IPS-20b (cell line): ENCODE measurements at regions not wholly inside any gene's neighbourhood (a gene's known extent, or its start where the extent isn't known, plus 50 kb on each side); places are given as distances from the start of the nearest gene placed in this dataset.

Experiments
- H3K27ac ChIP-seq: one replicate; pipeline ENCODE4 v1.5.1; 2013; ENCODE audit warnings: low read length
- H3K27me3 ChIP-seq: 2 replicates; pipeline ENCODE4 v1.6.1; 2013; ENCODE audit warnings: mild to moderate bottlenecking, low read length, inconsistent platforms; ENCODE audit not compliant: insufficient read depth
- H3K36me3 ChIP-seq: 2 replicates; pipeline ENCODE4 v1.6.1; 2013; ENCODE audit warnings: low read depth, mild to moderate bottlenecking, inconsistent platforms, low read length, moderate library complexity; ENCODE audit not compliant: insufficient read depth
- H3K4me1 ChIP-seq: 2 replicates; pipeline ENCODE4 v1.6.1; 2013; ENCODE audit warnings: mild to moderate bottlenecking, control low read depth, inconsistent platforms, low read length, moderate library complexity; ENCODE audit not compliant: insufficient read depth
- H3K4me3 ChIP-seq: 2 replicates; pipeline ENCODE4 v1.5.1; 2013; ENCODE audit warnings: mild to moderate bottlenecking, low read length, inconsistent platforms
- H3K9ac ChIP-seq: 2 replicates; pipeline ENCODE4 v1.6.1; 2013; ENCODE audit warnings: low read depth, mild to moderate bottlenecking, inconsistent platforms, low read length, moderate library complexity
- H3K9me3 ChIP-seq: 2 replicates; pipeline ENCODE4 v1.6.1; 2013; ENCODE audit warnings: mild to moderate bottlenecking, low read depth, low read length, inconsistent platforms; ENCODE audit not compliant: insufficient read depth

GRCh38 chr18:61724532-61724931 is 168.3 kb downstream of the RNF152 start:
- Histone ChIP-seq H3K36me3 (no peaks in the 10 kb centered on the region), H3K4me1 (peaks cover 7% of the 10 kb centered on the region; the same call in 1 of the 2 replicates), H3K27me3 (no peaks in the 10 kb centered on the region), H3K9me3 (no peaks in the 10 kb centered on the region), H3K27ac (no peak overlapping the region), H3K9ac (no peak overlapping the region), H3K4me3 (no peak overlapping the region)

- Histone ChIP-seq H3K4me3 (no peak overlapping the region), H3K27ac (no peak overlapping the region), H3K36me3 (no peaks in the 10 kb centered on the region), H3K4me1 (peaks cover 14% of the 10 kb centered on the region; the same call in 1 of the 2 replicates), H3K9me3 (no peaks in the 10 kb centered on the region), H3K9ac (no peak overlapping the region), H3K27me3 (no peaks in the 10 kb centered on the region)
Measured at GRCh38 chr18:61722247-61722646, 170.6 kb downstream of the RNF152 start.

DNA sequence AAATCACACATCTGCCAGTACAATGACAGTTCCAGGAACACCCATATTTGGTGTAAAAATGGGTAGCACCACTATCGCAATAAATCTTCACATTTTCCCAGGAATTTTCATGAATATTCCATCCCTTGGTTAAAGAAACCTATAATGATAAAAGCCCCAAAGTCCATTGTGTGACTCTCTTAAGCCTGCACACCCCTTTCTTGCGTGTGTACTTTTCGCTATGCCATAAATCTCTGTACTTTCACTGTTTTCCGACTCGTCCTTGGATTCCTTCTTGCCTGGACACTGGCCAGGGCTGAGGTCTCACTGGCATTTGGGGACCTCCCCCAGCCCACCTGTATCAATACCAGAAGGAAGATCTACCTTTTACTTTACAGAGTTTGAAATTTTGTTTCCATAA is 172.3 kb downstream of the RNF152 start:
- H3K36me3 ChIP-seq = no peaks in the 10 kb centered on the region
- H3K9me3 ChIP-seq = no peaks in the 10 kb centered on the region
- H3K9ac ChIP-seq = no peak overlapping the region
- peaks cover 14% of the 10 kb centered on the region; the same call in 1 of the 2 replicates for H3K4me1 ChIP-seq
- H3K4me3 ChIP-seq = no peak overlapping the region
- H3K27ac ChIP-seq = no peak overlapping the region
- H3K27me3 ChIP-seq = no peaks in the 10 kb centered on the region

DNA sequence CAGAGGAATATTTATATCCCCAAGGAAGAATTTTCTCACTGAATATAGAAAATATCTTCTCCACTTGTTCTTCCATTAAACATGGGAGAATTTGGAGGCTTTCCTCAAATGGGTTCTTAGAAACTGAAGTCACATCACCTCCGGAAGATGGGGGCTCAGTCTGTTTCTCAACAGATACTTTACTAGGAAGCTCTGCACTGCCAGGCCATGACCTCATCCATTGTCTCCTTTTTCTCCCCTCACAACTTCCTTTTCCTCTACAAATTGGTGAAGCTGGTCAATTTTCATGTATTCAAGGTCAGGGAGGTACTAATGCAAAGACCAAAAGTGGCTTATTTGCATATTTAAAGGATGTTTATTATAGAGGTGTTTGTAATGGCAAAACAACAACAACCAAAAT is 173.1 kb downstream of the RNF152 start:
- Histone ChIP-seq H3K9me3 (no peaks in the 10 kb centered on the region), H3K36me3 (no peaks in the 10 kb centered on the region), H3K27me3 (no peaks in the 10 kb centered on the region), H3K4me1 (peaks cover 14% of the 10 kb centered on the region; the same call in 1 of the 2 replicates), H3K27ac (peak overlapping the region; percentile 17), H3K9ac (0 out of 2 replicates have a peak overlapping the region, but pooled peaks have one; percentile 4), H3K4me3 (no peak overlapping the region)

DNA sequence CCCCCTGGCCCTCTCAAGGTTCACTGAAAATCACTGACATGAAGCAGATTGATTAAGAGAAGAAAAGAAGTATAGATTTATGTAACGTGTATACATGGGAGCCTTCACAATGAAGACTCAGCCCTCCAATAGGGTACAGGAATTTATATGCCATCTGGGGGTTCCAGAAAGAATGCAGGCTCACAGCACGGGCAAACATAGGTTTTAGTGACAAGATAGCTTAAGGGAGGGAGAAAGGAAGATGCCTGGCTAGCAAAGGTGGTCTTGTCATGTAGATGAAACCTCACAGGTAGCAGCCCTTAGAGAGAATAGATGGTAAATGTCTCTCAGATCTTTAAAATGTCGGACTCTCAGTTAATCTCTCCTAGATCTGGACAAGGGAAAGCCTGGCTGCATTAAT is 173.9 kb downstream of the RNF152 start:
- Histone ChIP-seq H3K27me3 (no peaks in the 10 kb centered on the region), H3K4me3 (no peak overlapping the region), H3K4me1 (peaks cover 14% of the 10 kb centered on the region; the same call in 1 of the 2 replicates), H3K9ac (no peak overlapping the region), H3K27ac (peak overlapping the region; percentile 17), H3K9me3 (no peaks in the 10 kb centered on the region), H3K36me3 (no peaks in the 10 kb centered on the region)

GRCh38 chr18:61714421-61714820 is 178.4 kb downstream of the RNF152 start:
- no peak overlapping the region for H3K27ac ChIP-seq
- no peaks in the 10 kb centered on the region for H3K36me3 ChIP-seq
- H3K4me1 ChIP-seq = peaks cover 7% of the 10 kb centered on the region; the same call in 1 of the 2 replicates

GRCh38 chr18:61713502-61713901 is 179.3 kb downstream of the RNF152 start:
- Histone ChIP-seq H3K27ac (no peak overlapping the region), H3K4me3 (no peak overlapping the region), H3K27me3 (no peaks in the 10 kb centered on the region), H3K9me3 (no peaks in the 10 kb centered on the region), H3K36me3 (no peaks in the 10 kb centered on the region), H3K9ac (no peak overlapping the region), H3K4me1 (no peaks in the 10 kb centered on the region)

More at GRCh38 chr18:61714421-61714820, 178.4 kb downstream of the RNF152 start:
- H3K9me3 ChIP-seq = no peaks in the 10 kb centered on the region
- H3K27me3 ChIP-seq = no peaks in the 10 kb centered on the region
- no peak overlapping the region for H3K4me3 ChIP-seq
- no peak overlapping the region for H3K9ac ChIP-seq

GRCh38 chr18:61710082-61710620 is 182.7 kb downstream of the RNF152 start:
- no peak overlapping the region for H3K9ac ChIP-seq
- H3K27me3 ChIP-seq = no peaks in the 10 kb centered on the region
- no peaks in the 10 kb centered on the region for H3K9me3 ChIP-seq
- no peaks in the 10 kb centered on the region for H3K4me1 ChIP-seq
- no peak overlapping the region for H3K27ac ChIP-seq
- no peak overlapping the region for H3K4me3 ChIP-seq
- H3K36me3 ChIP-seq = no peaks in the 10 kb centered on the region

- Histone ChIP-seq H3K4me1 (no peaks in the 10 kb centered on the region), H3K9ac (no peak overlapping the region), H3K36me3 (no peaks in the 10 kb centered on the region), H3K27ac (no peak overlapping the region), H3K9me3 (no peaks in the 10 kb centered on the region), H3K4me3 (no peak overlapping the region), H3K27me3 (no peaks in the 10 kb centered on the region)
Measured at GRCh38 chr18:61706276-61706915, 186.4 kb downstream of the RNF152 start.

GRCh38 chr18:61703508-61703907 is 189.3 kb downstream of the RNF152 start:
- H3K4me3 ChIP-seq = no peak overlapping the region
- no peaks in the 10 kb centered on the region for H3K27me3 ChIP-seq
- no peak overlapping the region for H3K27ac ChIP-seq
- no peaks in the 10 kb centered on the region for H3K36me3 ChIP-seq
- no peaks in the 10 kb centered on the region for H3K9me3 ChIP-seq
- no peaks in the 10 kb centered on the region for H3K4me1 ChIP-seq
- H3K9ac ChIP-seq = no peak overlapping the region

DNA sequence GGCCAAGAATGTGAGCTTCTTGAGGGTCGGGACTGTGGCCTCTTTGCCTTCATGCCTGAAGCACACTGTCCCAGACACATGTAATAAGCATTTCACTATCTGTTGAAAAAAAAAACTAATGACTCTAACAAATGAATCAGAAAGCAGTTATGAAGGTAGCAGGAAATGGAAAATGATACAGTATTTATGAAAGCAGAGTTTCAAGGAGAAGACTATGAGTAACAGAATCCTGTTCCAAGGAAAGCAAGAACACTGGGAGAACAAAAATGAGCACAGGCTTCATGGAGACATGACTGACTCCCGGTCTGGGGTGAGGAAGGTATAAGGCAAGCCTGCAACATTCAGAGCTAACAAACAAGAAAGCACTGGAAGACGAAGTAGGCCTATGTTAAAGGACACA is 190.8 kb downstream of the RNF152 start:
- no peak overlapping the region for H3K9ac ChIP-seq
- no peak overlapping the region for H3K27ac ChIP-seq
- H3K27me3 ChIP-seq = no peaks in the 10 kb centered on the region
- H3K4me1 ChIP-seq = no peaks in the 10 kb centered on the region
- H3K36me3 ChIP-seq = no peaks in the 10 kb centered on the region
- H3K9me3 ChIP-seq = no peaks in the 10 kb centered on the region
- no peak overlapping the region for H3K4me3 ChIP-seq

DNA sequence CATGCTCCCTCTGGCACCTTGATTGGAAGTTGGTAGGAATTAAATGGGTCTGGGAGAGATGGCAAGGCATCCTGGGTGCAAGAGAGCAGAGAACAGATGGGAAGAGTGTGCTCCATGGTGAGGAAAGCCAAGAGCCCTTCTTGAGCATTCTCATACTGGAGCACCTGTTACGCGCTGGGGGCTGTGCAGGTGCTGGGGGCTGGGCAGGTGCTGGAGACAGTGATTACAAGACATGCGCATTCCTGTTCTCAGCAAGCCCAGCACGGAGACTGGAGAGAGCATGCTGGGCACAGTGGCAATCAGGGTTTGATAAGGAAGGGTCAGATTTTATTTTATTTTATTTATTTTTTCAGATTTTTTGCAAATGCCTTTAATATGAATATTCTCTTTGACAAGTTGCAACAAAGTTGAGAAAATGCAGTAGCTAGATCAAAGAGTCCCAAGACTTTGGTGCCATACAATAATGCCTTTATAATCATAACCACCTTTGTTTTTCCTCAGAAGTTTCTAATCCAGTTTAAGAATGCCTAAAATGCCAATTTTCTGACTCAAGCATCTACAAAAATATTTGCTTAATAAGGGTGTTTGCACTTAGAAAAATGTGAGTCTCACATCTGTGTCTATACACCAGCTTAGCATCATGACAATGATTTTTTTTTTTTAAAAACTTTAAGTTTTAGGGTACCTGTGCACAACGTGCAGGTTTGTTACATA is 193.3 kb downstream of the RNF152 start:
- Histone ChIP-seq H3K27ac (no peak overlapping the region), H3K27me3 (no peaks in the 10 kb centered on the region), H3K36me3 (no peaks in the 10 kb centered on the region), H3K4me1 (no peaks in the 10 kb centered on the region), H3K9me3 (no peaks in the 10 kb centered on the region), H3K9ac (no peak overlapping the region), H3K4me3 (no peak overlapping the region)
